ENCODE measurements at regions not wholly inside any gene's neighbourhood (a gene's known extent, or its start where the extent isn't known, plus 50 kb on each side); places are given as distances from the start of the nearest gene placed in this dataset.
A peak's percentile ranks its signal among the peaks of the same experiment; 100 is the strongest.

DNA sequence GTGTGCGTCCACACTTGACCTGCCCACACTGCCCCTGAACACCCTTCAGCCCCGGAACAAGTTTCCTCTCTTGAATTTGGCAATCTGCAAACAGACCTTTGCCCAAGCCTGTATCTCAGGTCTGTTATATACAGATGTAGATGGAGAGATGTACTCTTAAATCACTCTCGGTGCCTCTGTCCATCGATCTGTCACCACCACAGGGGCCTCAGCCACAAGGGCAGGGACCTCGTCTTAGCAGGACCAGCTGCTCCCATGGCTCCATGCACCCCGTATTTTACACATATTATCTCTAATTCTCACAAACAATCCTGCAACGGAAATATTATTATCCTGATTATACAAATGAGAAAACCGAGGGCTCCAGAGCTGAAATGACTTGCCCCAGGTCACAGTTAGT lies 313.4 kb downstream of the BCL11B start:
- Histone ChIP-seq H3K4me2 (ENCODE audit: insufficient read depth, low read length, poor library complexity, severe bottlenecking) (no peak overlapping the region), H2BK5ac (ENCODE audit: low read length) (no peak overlapping the region), H3K23ac (ENCODE audit: low read depth, low read length, poor library complexity) (no peak overlapping the region), H3K9ac (ENCODE audit: low read depth, low read length, poor library complexity) (no peak overlapping the region), H3K4me3 (ENCODE audit: low read length in 2 of 2) (no peak overlapping the region), H4K91ac (ENCODE audit: low read depth, low read length, poor library complexity) (no peak overlapping the region), H3K14ac (ENCODE audit: low read length) (no peak overlapping the region), H3K36me3 (replicated peaks in 1 of 2; ENCODE audit: control insufficient read depth in 2 of 2, insufficient read depth in 2 of 2, low read length in 2 of 2) (no peaks in the 10 kb centered on the region), H3K79me1 (ENCODE audit: low read depth, low read length) (no peaks in the 10 kb centered on the region), H3K27ac (replicated peaks; ENCODE audit: low read length) (no peak overlapping the region), H3K4ac (ENCODE audit: low read length) (no peak overlapping the region), H2BK15ac (ENCODE audit: low read length) (no peak overlapping the region), H3K27me3 (ENCODE audit: control insufficient read depth in 3 of 3, insufficient read depth in 3 of 3, low read depth in 1 of 3, low read length in 3 of 3) (peaks cover 0 to 3% (median 0%) of the 10 kb centered on the region in 3 experiments), H2AK5ac (ENCODE audit: low read depth, low read length) (no peak overlapping the region), H2BK120ac (ENCODE audit: low read depth, low read length) (no peak overlapping the region), H2AFZ (ENCODE audit: low read length) (no peak overlapping the region), H3K18ac (ENCODE audit: low read length) (no peak overlapping the region), H3K4me1 (ENCODE audit: control insufficient read depth in 2 of 2, insufficient read depth in 1 of 2, low read depth in 1 of 2, low read length in 2 of 2) (no peaks in the 10 kb centered on the region), H2BK12ac (ENCODE audit: low read length) (no peak overlapping the region), H3K9me3 (replicated peaks in 1 of 2; ENCODE audit: control insufficient read depth in 2 of 2, insufficient read depth in 1 of 2, low read depth in 1 of 2, low read length in 2 of 2) (no peaks in the 10 kb centered on the region), H4K8ac (ENCODE audit: low read depth, low read length) (no peak overlapping the region)
- WGBS, 2 donors (ENCODE audit: extremely low coverage in 2 of 2, insufficient read length in 2 of 2, insufficient replicate concordance in 1 of 2), result no CpG with 5 or more reads among the region's 8 CpGs
- no peak for DNase-seq (ENCODE audit: low spot score)

DNA sequence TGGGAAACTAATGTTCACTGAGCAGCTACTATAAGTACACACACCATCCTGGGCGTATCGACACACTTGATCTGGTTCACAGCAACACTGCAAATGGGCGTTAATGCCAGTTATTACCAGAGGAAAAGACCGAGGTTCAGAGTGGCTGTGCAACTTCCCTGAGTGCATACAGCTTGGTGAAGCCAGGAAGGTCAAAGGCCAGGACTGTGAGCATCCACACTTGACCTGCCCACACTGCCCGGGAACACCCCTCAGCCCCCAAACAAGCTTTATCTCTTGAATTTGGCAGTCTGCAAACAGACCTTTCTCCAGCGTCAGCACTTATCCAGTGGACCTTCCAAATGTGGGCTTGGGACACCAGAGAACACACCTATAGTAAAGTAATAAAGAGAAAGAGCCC lies 312.6 kb downstream of the BCL11B start:
- H3K79me1 ChIP-seq (ENCODE audit: low read depth, low read length), result no peaks in the 10 kb centered on the region
- H4K8ac ChIP-seq (ENCODE audit: low read depth, low read length), result no peak overlapping the region
- no peak overlapping the region for H3K27ac ChIP-seq (replicated peaks; ENCODE audit: low read length)
- no peak overlapping the region for H2BK120ac ChIP-seq (ENCODE audit: low read depth, low read length)
- H3K4me2 ChIP-seq (ENCODE audit: insufficient read depth, low read length, poor library complexity, severe bottlenecking), result no peak overlapping the region
- DNase-seq (ENCODE audit: low spot score), result no peak
- no peak overlapping the region for H2BK5ac ChIP-seq (ENCODE audit: low read length)
- H2AFZ ChIP-seq (ENCODE audit: low read length), result no peak overlapping the region
- peaks cover 0 to 3% (median 0%) of the 10 kb centered on the region in 3 experiments for H3K27me3 ChIP-seq (ENCODE audit: control insufficient read depth in 3 of 3, insufficient read depth in 3 of 3, low read depth in 1 of 3, low read length in 3 of 3)
- H3K4me1 ChIP-seq (ENCODE audit: control insufficient read depth in 2 of 2, insufficient read depth in 1 of 2, low read depth in 1 of 2, low read length in 2 of 2), result no peaks in the 10 kb centered on the region
- no peak overlapping the region for H3K14ac ChIP-seq (ENCODE audit: low read length)
- H3K4me3 ChIP-seq (ENCODE audit: low read length in 2 of 2), result no peak overlapping the region
- no peak overlapping the region for H3K18ac ChIP-seq (ENCODE audit: low read length)
- no peak overlapping the region for H3K4ac ChIP-seq (ENCODE audit: low read length)
- no peak overlapping the region for H2BK12ac ChIP-seq (ENCODE audit: low read length)
- no peaks in the 10 kb centered on the region for H3K9me3 ChIP-seq (replicated peaks in 1 of 2; ENCODE audit: control insufficient read depth in 2 of 2, insufficient read depth in 1 of 2, low read depth in 1 of 2, low read length in 2 of 2)
- WGBS, 2 donors (ENCODE audit: extremely low coverage in 2 of 2, insufficient read length in 2 of 2, insufficient replicate concordance in 1 of 2), result no CpG with 5 or more reads among the region's 6 CpGs
- H4K91ac ChIP-seq (ENCODE audit: low read depth, low read length, poor library complexity), result no peak overlapping the region
- no peak overlapping the region for H2BK15ac ChIP-seq (ENCODE audit: low read length)
- no peak overlapping the region for H2AK5ac ChIP-seq (ENCODE audit: low read depth, low read length)
- H3K9ac ChIP-seq (ENCODE audit: low read depth, low read length, poor library complexity), result no peak overlapping the region
- H3K36me3 ChIP-seq (replicated peaks in 1 of 2; ENCODE audit: control insufficient read depth in 2 of 2, insufficient read depth in 2 of 2, low read length in 2 of 2), result no peaks in the 10 kb centered on the region
- H3K23ac ChIP-seq (ENCODE audit: low read depth, low read length, poor library complexity), result no peak overlapping the region

GRCh38 chr14:98959958-98960616 lies 311.9 kb downstream of the BCL11B start:
- no peak overlapping the region for H2BK12ac ChIP-seq (ENCODE audit: low read length)
- no CpG with 5 or more reads among the region's 12 CpGs for WGBS, 2 donors (ENCODE audit: extremely low coverage in 2 of 2, insufficient read length in 2 of 2, insufficient replicate concordance in 1 of 2)
- H2BK120ac ChIP-seq (ENCODE audit: low read depth, low read length), result no peak overlapping the region
- H4K8ac ChIP-seq (ENCODE audit: low read depth, low read length), result no peak overlapping the region
- no peak for DNase-seq (ENCODE audit: low spot score)
- no peak overlapping the region for H3K4ac ChIP-seq (ENCODE audit: low read length)
- peak overlapping the region; percentile 57 for H3K18ac ChIP-seq (ENCODE audit: low read length)
- no peak overlapping the region for H3K23ac ChIP-seq (ENCODE audit: low read depth, low read length, poor library complexity)
- no peaks in the 10 kb centered on the region for H3K4me1 ChIP-seq (ENCODE audit: control insufficient read depth in 2 of 2, insufficient read depth in 1 of 2, low read depth in 1 of 2, low read length in 2 of 2)
- H2AK5ac ChIP-seq (ENCODE audit: low read depth, low read length), result no peak overlapping the region
- H3K9me3 ChIP-seq (replicated peaks in 1 of 2; ENCODE audit: control insufficient read depth in 2 of 2, insufficient read depth in 1 of 2, low read depth in 1 of 2, low read length in 2 of 2), result no peaks in the 10 kb centered on the region
- H2BK15ac ChIP-seq (ENCODE audit: low read length), result no peak overlapping the region
- H3K27ac ChIP-seq (replicated peaks; ENCODE audit: low read length), result no peak overlapping the region
- H4K91ac ChIP-seq (ENCODE audit: low read depth, low read length, poor library complexity), result no peak overlapping the region
- peaks cover 0 to 3% (median 0%) of the 10 kb centered on the region in 3 experiments for H3K27me3 ChIP-seq (ENCODE audit: control insufficient read depth in 3 of 3, insufficient read depth in 3 of 3, low read depth in 1 of 3, low read length in 3 of 3)
- no peaks in the 10 kb centered on the region for H3K36me3 ChIP-seq (replicated peaks in 1 of 2; ENCODE audit: control insufficient read depth in 2 of 2, insufficient read depth in 2 of 2, low read length in 2 of 2)
- H2AFZ ChIP-seq (ENCODE audit: low read length), result no peak overlapping the region
- H2BK5ac ChIP-seq (ENCODE audit: low read length), result no peak overlapping the region
- H3K9ac ChIP-seq (ENCODE audit: low read depth, low read length, poor library complexity), result no peak overlapping the region
- H3K4me2 ChIP-seq (ENCODE audit: insufficient read depth, low read length, poor library complexity, severe bottlenecking), result no peak overlapping the region
- H3K79me1 ChIP-seq (ENCODE audit: low read depth, low read length), result no peaks in the 10 kb centered on the region
- H3K14ac ChIP-seq (ENCODE audit: low read length), result no peak overlapping the region
- no peak overlapping the region for H3K4me3 ChIP-seq (ENCODE audit: low read length in 2 of 2)

- H3K4me1 ChIP-seq (ENCODE audit: control insufficient read depth in 2 of 2, insufficient read depth in 1 of 2, low read depth in 1 of 2, low read length in 2 of 2), result no peaks in the 10 kb centered on the region
- no peak overlapping the region for H2BK15ac ChIP-seq (ENCODE audit: low read length)
Observed at GRCh38 chr14:98960617-98961013, 311.4 kb downstream of the BCL11B start.

More at GRCh38 chr14:98960617-98961013, 311.4 kb downstream of the BCL11B start:
- Histone ChIP-seq H3K9me3 (replicated peaks in 1 of 2; ENCODE audit: control insufficient read depth in 2 of 2, insufficient read depth in 1 of 2, low read depth in 1 of 2, low read length in 2 of 2) (no peaks in the 10 kb centered on the region), H2BK5ac (ENCODE audit: low read length) (no peak overlapping the region), H3K4ac (ENCODE audit: low read length) (no peak overlapping the region), H2BK120ac (ENCODE audit: low read depth, low read length) (no peak overlapping the region), H3K27me3 (ENCODE audit: control insufficient read depth in 3 of 3, insufficient read depth in 3 of 3, low read depth in 1 of 3, low read length in 3 of 3) (peaks cover 0 to 3% (median 0%) of the 10 kb centered on the region in 3 experiments), H3K36me3 (replicated peaks in 1 of 2; ENCODE audit: control insufficient read depth in 2 of 2, insufficient read depth in 2 of 2, low read length in 2 of 2) (no peaks in the 10 kb centered on the region), H3K9ac (ENCODE audit: low read depth, low read length, poor library complexity) (no peak overlapping the region), H4K8ac (ENCODE audit: low read depth, low read length) (no peak overlapping the region), H3K27ac (replicated peaks; ENCODE audit: low read length) (no peak overlapping the region), H3K4me3 (ENCODE audit: low read length in 2 of 2) (no peak overlapping the region), H2AK5ac (ENCODE audit: low read depth, low read length) (no peak overlapping the region), H4K91ac (ENCODE audit: low read depth, low read length, poor library complexity) (no peak overlapping the region), H3K4me2 (ENCODE audit: insufficient read depth, low read length, poor library complexity, severe bottlenecking) (no peak overlapping the region), H2BK12ac (ENCODE audit: low read length) (no peak overlapping the region), H3K79me1 (ENCODE audit: low read depth, low read length) (no peaks in the 10 kb centered on the region), H2AFZ (ENCODE audit: low read length) (no peak overlapping the region), H3K18ac (ENCODE audit: low read length) (peak overlapping the region; percentile 42), H3K23ac (ENCODE audit: low read depth, low read length, poor library complexity) (no peak overlapping the region), H3K14ac (ENCODE audit: low read length) (no peak overlapping the region)
- no CpG with 5 or more reads among the region's 7 CpGs for WGBS, 2 donors (ENCODE audit: extremely low coverage in 2 of 2, insufficient read length in 2 of 2, insufficient replicate concordance in 1 of 2)
- DNase-seq (ENCODE audit: low spot score), result no peak
